Tibial nerve (tissue), 4 donors: ENCODE measurements at regions not wholly inside any gene's neighbourhood (a gene's known extent, or its start where the extent isn't known, plus 50 kb on each side); places are given as distances from the start of the nearest gene placed in this dataset.

Source experiments
- DNase-seq, 2 donors: peaks; one replicate each; pipeline ENCODE4 v3.0.0-alpha.2; 2019; ENCODE audit warnings: low spot score in 2 of 2
- H3K27ac ChIP-seq, 4 donors: fragments of 200-600 bp; sonication (generic) in 3 of 4; one replicate each; pipeline ENCODE4 v1.5.1; 2017 to 2019; ENCODE audit warnings: mild to moderate bottlenecking in 1 of 4
- H3K27me3 ChIP-seq, 2 donors: fragments of 200-600 bp; sonication (generic) in 1 of 2; one replicate each; pipeline versions ENCODE4 v1.5.1 to v1.6.0; 2017 to 2019
- H3K36me3 ChIP-seq, 3 donors: fragments of 200-600 bp; sonication (generic); one replicate each; pipeline ENCODE4 v1.5.1; 2018 to 2019
- H3K4me1 ChIP-seq, 4 donors: fragments of 200-600 bp; sonication (generic) in 3 of 4; one replicate each; pipeline ENCODE4 v1.5.1; 2017 to 2019
- H3K4me3 ChIP-seq, 4 donors: fragments of 200-600 bp; sonication (generic) in 3 of 4; one replicate each; pipeline ENCODE4 v1.5.1; 2017 to 2019; ENCODE audit warnings: mild to moderate bottlenecking in 1 of 4, moderate library complexity in 1 of 4
- H3K9me3 ChIP-seq, 4 donors: fragments of 200-600 bp; sonication (generic) in 3 of 4; one replicate each; pipeline ENCODE4 v1.5.1; 2017 to 2019
- CTCF ChIP-seq, 5 experiments: fragments of 200-600 bp in 3 of 5; fragments of 450-650 bp in 2 of 5; sonication (generic) in 3 of 5; IDR thresholded peaks; one replicate each; pipeline ENCODE4 v1.5.1; 2016 to 2019; ENCODE audit warnings: antibody characterized with exemption in 5 of 5, mild to moderate bottlenecking in 3 of 5, moderate library complexity in 2 of 5
- EP300 ChIP-seq, 2 donors: sonication (generic); formaldehyde crosslinking; IDR thresholded peaks; one replicate each; pipeline ENCODE4 v1.6.1; 2017; ENCODE audit warnings: antibody characterized with exemption in 2 of 2, mild to moderate bottlenecking in 1 of 2
- POLR2A ChIP-seq, 2 donors: fragments of 450-650 bp; IDR thresholded peaks; one replicate each; pipeline ENCODE4 v1.6.1; 2017; ENCODE audit warnings: antibody characterized with exemption in 2 of 2, mild to moderate bottlenecking in 2 of 2, moderate library complexity in 2 of 2
- WGBS, 2 donors: methylation state at CpG; one replicate each; pipeline ENCODE4 v1.1.5; 2018; 5-methylcytosine and 5-hydroxymethylcytosine counted together

GRCh38 chr4:38189445-38189844 lies 229.2 kb downstream of the PTTG2 start:
- WGBS, 2 donors, result 36 to 38% methylated on average over 3 of the region's 3 CpGs
- Histone ChIP-seq H3K27me3 (no peaks in the 10 kb centered on the region), H3K4me3 (no peak overlapping the region), H3K4me1 (peaks cover 0 to 32% (median 21%) of the 10 kb centered on the region in 4 donors), H3K9me3 (no peaks in the 10 kb centered on the region), H3K36me3 (no peaks in the 10 kb centered on the region), H3K27ac (peak overlapping the region in 1 of 4 donors; percentile 78)
- DNase-seq, result no peak
- TF ChIP-seq POLR2A (IDR thresholded peaks at IDR 0.05) (no peak), CTCF (IDR thresholded peaks at IDR 0.05) (no peak), EP300 (IDR thresholded peaks at IDR 0.05) (no peak)

- Histone ChIP-seq H3K4me3 (no peak overlapping the region), H3K36me3 (no peaks in the 10 kb centered on the region), H3K9me3 (peaks cover 0 to 13% (median 0%) of the 10 kb centered on the region in 4 donors), H3K27me3 (no peaks in the 10 kb centered on the region), H3K27ac (peak overlapping the region in 2 of 4 donors; percentile 41 to 63), H3K4me1 (peaks cover 0 to 32% (median 21%) of the 10 kb centered on the region in 4 donors)
- TF ChIP-seq CTCF (IDR thresholded peaks at IDR 0.05) (no peak), EP300 (IDR thresholded peaks at IDR 0.05) (peak in 1 of 2 donors; percentile 47), POLR2A (IDR thresholded peaks at IDR 0.05) (no peak)
- WGBS, 2 donors, result 6 to 16% methylated on average over 4 of the region's 4 CpGs
- no peak for DNase-seq
Measured at GRCh38 chr4:38190717-38191178, 230.6 kb downstream of the PTTG2 start.

GRCh38 chr4:38192516-38192915 lies 232.3 kb downstream of the PTTG2 start:
- 89 to 93% methylated on average over 3 of the region's 3 CpGs for WGBS, 2 donors
- no peaks in the 10 kb centered on the region for H3K27me3 ChIP-seq
- no peak for DNase-seq
- TF ChIP-seq CTCF (IDR thresholded peaks at IDR 0.05) (no peak), EP300 (IDR thresholded peaks at IDR 0.05) (no peak), POLR2A (IDR thresholded peaks at IDR 0.05) (no peak)
- H3K9me3 ChIP-seq, result peaks cover 0 to 17% (median 0%) of the 10 kb centered on the region in 4 donors
- no peaks in the 10 kb centered on the region for H3K36me3 ChIP-seq
- H3K4me1 ChIP-seq, result peaks cover 0 to 32% (median 21%) of the 10 kb centered on the region in 4 donors
- no peak overlapping the region for H3K4me3 ChIP-seq
- no peak overlapping the region for H3K27ac ChIP-seq

- H3K27me3 ChIP-seq, result no peaks in the 10 kb centered on the region
- DNase-seq, result no peak
- TF ChIP-seq POLR2A (IDR thresholded peaks at IDR 0.05), result no peak
- no peak for TF ChIP-seq EP300 (IDR thresholded peaks at IDR 0.05)
- no peak for TF ChIP-seq CTCF (IDR thresholded peaks at IDR 0.05)
- H3K4me3 ChIP-seq, result no peak overlapping the region
- WGBS, 2 donors, result 70 to 86% methylated on average over 2 of the region's 2 CpGs
- H3K27ac ChIP-seq, result no peak overlapping the region
- peaks cover 0 to 32% (median 21%) of the 10 kb centered on the region in 4 donors for H3K4me1 ChIP-seq
- H3K9me3 ChIP-seq, result peaks cover 0 to 17% (median 0%) of the 10 kb centered on the region in 4 donors
- no peaks in the 10 kb centered on the region for H3K36me3 ChIP-seq
Measured at GRCh38 chr4:38193236-38193863, 233.2 kb downstream of the PTTG2 start.

- WGBS, 2 donors, result 70 to 71% methylated on average over 2 of the region's 2 CpGs
- H3K4me1 ChIP-seq, result peaks cover 0 to 29% (median 20%) of the 10 kb centered on the region in 4 donors
- H3K36me3 ChIP-seq, result no peaks in the 10 kb centered on the region
- no peak overlapping the region for H3K27ac ChIP-seq
- H3K4me3 ChIP-seq, result no peak overlapping the region
- peaks cover 0 to 17% (median 0%) of the 10 kb centered on the region in 4 donors for H3K9me3 ChIP-seq
- no peaks in the 10 kb centered on the region for H3K27me3 ChIP-seq
- no peak for TF ChIP-seq CTCF (IDR thresholded peaks at IDR 0.05)
- TF ChIP-seq EP300 (IDR thresholded peaks at IDR 0.05), result no peak
- no peak for TF ChIP-seq POLR2A (IDR thresholded peaks at IDR 0.05)
- DNase-seq, result no peak
Measured at GRCh38 chr4:38194047-38194602, 233.9 kb downstream of the PTTG2 start.
